Spleen (tissue), 7 donors: ENCODE measurements at regions not wholly inside any gene's neighbourhood (a gene's known extent, or its start where the extent isn't known, plus 50 kb on each side); places are given as distances from the start of the nearest gene placed in this dataset.

ENCODE experiments used
- CTCF ChIP-seq, 11 experiments: fragments of 200-600 bp in 7 of 11; fragments of 450-650 bp in 4 of 11; sonication (generic) in 4 of 11; IDR thresholded peaks in 8 of 11; conservative IDR thresholded peaks in 3 of 11; 1 replicate in 7 of 11; 2 replicates in 4 of 11; pipeline versions ENCODE4 v1.4.0 to v1.8.0; 2016 to 2021; ENCODE audit warnings: antibody characterized with exemption in 11 of 11, inconsistent platforms in 4 of 11, mild to moderate bottlenecking in 1 of 11
- POLR2A ChIP-seq, 3 donors: fragments of 450-650 bp; IDR thresholded peaks; one replicate each; pipeline ENCODE4 v1.5.1; 2017; ENCODE audit warnings: antibody characterized with exemption in 3 of 3, mild to moderate bottlenecking in 1 of 3
- donor health status: DM: no; HTN: no; CAD: no; lungs with moderate emphysema.
- donor health status: DM: no; HTN: no; CAD: no.
- donor health status: DM: no; HTN: no; CAD: no.

GRCh38 chr21:38095220-38095619 is 161.6 kb upstream of the KCNJ15 start:
- no peak for TF ChIP-seq CTCF (IDR thresholded peaks at IDR 0.05 in 8 of 11, conservative IDR thresholded peaks at IDR 0.05 in 3 of 11)
- TF ChIP-seq POLR2A (IDR thresholded peaks at IDR 0.05): no peak
